Fibroblast of pulmonary artery (primary cell): ENCODE measurements at regions not wholly inside any gene's neighbourhood (a gene's known extent, or its start where the extent isn't known, plus 50 kb on each side); places are given as distances from the start of the nearest gene placed in this dataset.

Experiments used
- DNase-seq: peaks from one replicate; pipeline ENCODE4 v3.0.0-alpha.2; 2010; ENCODE audit warnings: low read depth
- H3K4me3 ChIP-seq: replicated peaks from 2 replicates; pipeline ENCODE4 v1.5.1; 2011; ENCODE audit warnings: low read depth, mild to moderate bottlenecking, control low read depth, low read length, moderate library complexity
- CTCF ChIP-seq: IDR thresholded peaks from 2 replicates; pipeline ENCODE4 v1.5.1; 2011; ENCODE audit warnings: mild to moderate bottlenecking, control low read depth, low read length, inconsistent platforms; ENCODE audit errors: missing control alignments

GRCh38 chr2:67135208-67135607, 261.9 kb upstream of the ETAA1 start:
- no peak for DNase-seq
- no peak overlapping the region for H3K4me3 ChIP-seq
- no peak for TF ChIP-seq CTCF

GRCh38 chr2:67137699-67138098, 259.4 kb upstream of the ETAA1 start:
- no peak for TF ChIP-seq CTCF
- DNase-seq = no peak
- no peak overlapping the region for H3K4me3 ChIP-seq

GRCh38 chr2:67142071-67142470, 255.1 kb upstream of the ETAA1 start:
- H3K4me3 ChIP-seq = no peak overlapping the region
- no peak for DNase-seq
- TF ChIP-seq CTCF = no peak

- TF ChIP-seq CTCF = no peak
- no peak overlapping the region for H3K4me3 ChIP-seq
- no peak for DNase-seq
Measured at GRCh38 chr2:67142741-67143140, 254.4 kb upstream of the ETAA1 start.

- TF ChIP-seq CTCF = no peak
- no peak for DNase-seq
- H3K4me3 ChIP-seq = no peak overlapping the region
Measured at GRCh38 chr2:67145851-67146250, 251.3 kb upstream of the ETAA1 start.

- no peak overlapping the region for H3K4me3 ChIP-seq
- TF ChIP-seq CTCF = no peak
- DNase-seq = no peak
Measured at GRCh38 chr2:67156796-67157195, 240.3 kb upstream of the ETAA1 start.

GRCh38 chr2:67158718-67159117, 238.4 kb upstream of the ETAA1 start:
- DNase-seq = no peak
- TF ChIP-seq CTCF = no peak
- H3K4me3 ChIP-seq = no peak overlapping the region
